Neural progenitor cell (in vitro differentiated cells): ENCODE measurements at regions not wholly inside any gene's neighbourhood (a gene's known extent, or its start where the extent isn't known, plus 50 kb on each side); places are given as distances from the start of the nearest gene placed in this dataset.

Source experiments
- DNase-seq: peaks from one replicate; pipeline ENCODE4 v3.0.0-alpha.2; 2016; ENCODE audit warnings: low spot score
- H2AFZ ChIP-seq: fragments of 200-600 bp; sonication (generic); replicated peaks from 2 replicates; pipeline ENCODE4 v1.6.1; 2016; ENCODE audit warnings: antibody characterized with exemption
- H3F3A ChIP-seq: fragments of 200-600 bp; sonication (generic); 2 replicates; pipeline ENCODE4 v1.6.1; 2016; ENCODE audit warnings: antibody characterized with exemption, low read depth
- H3K27ac ChIP-seq: fragments of 200-600 bp; sonication (generic); 2 replicates; pipeline ENCODE4 v1.5.1; 2016; ENCODE audit warnings: mild to moderate bottlenecking
- H3K27me3 ChIP-seq: fragments of 200-600 bp; sonication (generic); 2 replicates; pipeline ENCODE4 v1.6.1; 2016; ENCODE audit warnings: mild to moderate bottlenecking, moderate library complexity
- H3K36me3 ChIP-seq: fragments of 200-600 bp; sonication (generic); 2 replicates; pipeline ENCODE4 v1.5.1; 2016
- H3K4me1 ChIP-seq: fragments of 200-600 bp; sonication (generic); 2 replicates; pipeline ENCODE4 v1.6.1; 2016; ENCODE audit warnings: mixed run types
- H3K4me2 ChIP-seq: fragments of 200-600 bp; sonication (generic); 2 replicates; pipeline ENCODE4 v1.6.1; 2016
- H3K4me3 ChIP-seq: fragments of 200-600 bp; sonication (generic); 2 replicates; pipeline ENCODE4 v1.5.1; 2016
- H3K79me2 ChIP-seq: fragments of 200-600 bp; sonication (generic); 2 replicates; pipeline ENCODE4 v1.6.1; 2016; ENCODE audit warnings: low read depth
- H3K9ac ChIP-seq: fragments of 200-600 bp; sonication (generic); 2 replicates; pipeline ENCODE4 v1.6.1; 2016
- H3K9me3 ChIP-seq: fragments of 200-600 bp; sonication (generic); 2 replicates; pipeline ENCODE4 v1.5.1; 2016; ENCODE audit warnings: low read depth
- H4K20me1 ChIP-seq: fragments of 200-600 bp; sonication (generic); 2 replicates; pipeline ENCODE4 v1.6.1; 2016; ENCODE audit warnings: low read depth
- H3K27ac Mint-ChIP-seq: 3 replicates; pipeline ENCODE4 v1.8.0; 2021; ENCODE audit warnings: mixed read lengths
- H3K27me3 Mint-ChIP-seq: 2 replicates; pipeline ENCODE4 v1.8.0; 2022; ENCODE audit warnings: low read depth, mild to moderate bottlenecking, inconsistent platforms, moderate library complexity, mixed read lengths; ENCODE audit not compliant: insufficient read depth
- H3K36me3 Mint-ChIP-seq: 3 replicates; pipeline ENCODE4 v1.8.0; 2021; ENCODE audit warnings: mixed read lengths
- H3K4me1 Mint-ChIP-seq: 3 replicates; pipeline ENCODE4 v1.8.0; 2021; ENCODE audit warnings: mixed read lengths
- H3K4me3 Mint-ChIP-seq: 3 replicates; pipeline ENCODE4 v1.8.0; 2021; ENCODE audit warnings: mild to moderate bottlenecking, moderate library complexity, mixed read lengths
- H3K9me3 Mint-ChIP-seq: 3 replicates; pipeline ENCODE4 v1.8.0; 2020; ENCODE audit warnings: mixed read lengths
- EZH2 ChIP-seq: fragments of 200-600 bp; sonication (generic); IDR thresholded peaks from 2 replicates; pipeline ENCODE4 v1.6.1; 2017; ENCODE audit warnings: antibody characterized with exemption, mild to moderate bottlenecking, moderate library complexity
- EZH2phosphoT487 ChIP-seq: fragments of 200-600 bp; sonication (generic); IDR thresholded peaks from 2 replicates; pipeline ENCODE4 v1.6.1; 2017; ENCODE audit warnings: antibody characterized with exemption
- TF ChIP-seq, protein P1 (sequence below): fragments of 200-600 bp; sonication (generic); IDR thresholded peaks from 2 replicates; pipeline ENCODE4 v1.5.1; 2017; ENCODE audit warnings: antibody characterized with exemption, mild to moderate bottlenecking

DNA sequence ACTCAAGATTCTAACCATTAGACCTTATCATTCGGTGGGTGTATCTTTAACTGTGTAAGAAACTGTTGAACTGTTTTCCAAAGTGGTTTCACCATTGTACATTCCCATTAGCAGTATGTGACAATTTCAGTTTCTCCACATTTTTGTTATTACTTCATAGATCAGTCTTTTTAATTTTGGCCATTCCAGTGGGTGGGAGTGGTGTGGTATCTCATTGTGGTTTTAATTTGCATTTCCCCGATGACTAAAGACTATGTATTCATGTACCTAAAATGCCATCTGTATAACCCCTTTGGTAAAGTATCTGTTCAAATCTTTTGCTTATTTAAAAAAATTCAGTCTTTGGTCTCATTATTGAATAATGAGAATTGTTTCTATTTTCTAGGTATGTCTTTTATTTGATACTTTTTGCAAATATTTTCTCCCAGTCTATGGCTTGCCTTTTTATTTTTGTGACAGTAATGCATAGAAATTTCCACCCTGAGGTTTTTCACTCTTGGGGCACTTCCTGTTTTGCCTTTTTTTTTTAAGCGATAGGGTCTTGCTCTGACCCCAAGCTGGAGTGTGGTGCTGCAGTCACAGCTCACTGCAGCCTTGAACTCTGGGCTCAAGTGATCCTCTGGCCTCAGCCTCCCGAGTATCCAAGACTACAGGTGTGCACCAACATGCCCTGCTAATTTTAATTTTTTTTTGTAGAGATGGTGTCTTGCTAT lies 141.1 kb upstream of the ITGB1 start:
- H3K36me3 ChIP-seq, result no peaks in the 10 kb centered on the region
- H3K4me3 Mint-ChIP-seq, result no peak overlapping the region
- no peak for TF ChIP-seq EZH2phosphoT487
- no peak for TF ChIP-seq EZH2
- TF ChIP-seq, protein P1, sequence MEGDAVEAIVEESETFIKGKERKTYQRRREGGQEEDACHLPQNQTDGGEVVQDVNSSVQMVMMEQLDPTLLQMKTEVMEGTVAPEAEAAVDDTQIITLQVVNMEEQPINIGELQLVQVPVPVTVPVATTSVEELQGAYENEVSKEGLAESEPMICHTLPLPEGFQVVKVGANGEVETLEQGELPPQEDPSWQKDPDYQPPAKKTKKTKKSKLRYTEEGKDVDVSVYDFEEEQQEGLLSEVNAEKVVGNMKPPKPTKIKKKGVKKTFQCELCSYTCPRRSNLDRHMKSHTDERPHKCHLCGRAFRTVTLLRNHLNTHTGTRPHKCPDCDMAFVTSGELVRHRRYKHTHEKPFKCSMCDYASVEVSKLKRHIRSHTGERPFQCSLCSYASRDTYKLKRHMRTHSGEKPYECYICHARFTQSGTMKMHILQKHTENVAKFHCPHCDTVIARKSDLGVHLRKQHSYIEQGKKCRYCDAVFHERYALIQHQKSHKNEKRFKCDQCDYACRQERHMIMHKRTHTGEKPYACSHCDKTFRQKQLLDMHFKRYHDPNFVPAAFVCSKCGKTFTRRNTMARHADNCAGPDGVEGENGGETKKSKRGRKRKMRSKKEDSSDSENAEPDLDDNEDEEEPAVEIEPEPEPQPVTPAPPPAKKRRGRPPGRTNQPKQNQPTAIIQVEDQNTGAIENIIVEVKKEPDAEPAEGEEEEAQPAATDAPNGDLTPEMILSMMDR, result no peak
- no peak for DNase-seq
- H3K27ac ChIP-seq, result no peak overlapping the region
- no peaks in the 10 kb centered on the region for H3F3A ChIP-seq
- no peak overlapping the region for H3K27ac Mint-ChIP-seq
- H4K20me1 ChIP-seq, result no peaks in the 10 kb centered on the region
- no peaks in the 10 kb centered on the region for H3K4me1 Mint-ChIP-seq
- H3K27me3 Mint-ChIP-seq, result peaks cover 2% of the 10 kb centered on the region
- H2AFZ ChIP-seq, result no peak overlapping the region
- peaks cover 8% of the 10 kb centered on the region for H3K4me1 ChIP-seq
- H3K9me3 Mint-ChIP-seq, result peaks cover 15% of the 10 kb centered on the region
- H3K4me2 ChIP-seq, result no peak overlapping the region
- H3K9me3 ChIP-seq, result peaks cover 6% of the 10 kb centered on the region
- H3K9ac ChIP-seq, result no peak overlapping the region
- peaks cover 3% of the 10 kb centered on the region for H3K36me3 Mint-ChIP-seq
- H3K27me3 ChIP-seq, result no peaks in the 10 kb centered on the region
- H3K79me2 ChIP-seq, result no peaks in the 10 kb centered on the region
- no peak overlapping the region for H3K4me3 ChIP-seq

DNA sequence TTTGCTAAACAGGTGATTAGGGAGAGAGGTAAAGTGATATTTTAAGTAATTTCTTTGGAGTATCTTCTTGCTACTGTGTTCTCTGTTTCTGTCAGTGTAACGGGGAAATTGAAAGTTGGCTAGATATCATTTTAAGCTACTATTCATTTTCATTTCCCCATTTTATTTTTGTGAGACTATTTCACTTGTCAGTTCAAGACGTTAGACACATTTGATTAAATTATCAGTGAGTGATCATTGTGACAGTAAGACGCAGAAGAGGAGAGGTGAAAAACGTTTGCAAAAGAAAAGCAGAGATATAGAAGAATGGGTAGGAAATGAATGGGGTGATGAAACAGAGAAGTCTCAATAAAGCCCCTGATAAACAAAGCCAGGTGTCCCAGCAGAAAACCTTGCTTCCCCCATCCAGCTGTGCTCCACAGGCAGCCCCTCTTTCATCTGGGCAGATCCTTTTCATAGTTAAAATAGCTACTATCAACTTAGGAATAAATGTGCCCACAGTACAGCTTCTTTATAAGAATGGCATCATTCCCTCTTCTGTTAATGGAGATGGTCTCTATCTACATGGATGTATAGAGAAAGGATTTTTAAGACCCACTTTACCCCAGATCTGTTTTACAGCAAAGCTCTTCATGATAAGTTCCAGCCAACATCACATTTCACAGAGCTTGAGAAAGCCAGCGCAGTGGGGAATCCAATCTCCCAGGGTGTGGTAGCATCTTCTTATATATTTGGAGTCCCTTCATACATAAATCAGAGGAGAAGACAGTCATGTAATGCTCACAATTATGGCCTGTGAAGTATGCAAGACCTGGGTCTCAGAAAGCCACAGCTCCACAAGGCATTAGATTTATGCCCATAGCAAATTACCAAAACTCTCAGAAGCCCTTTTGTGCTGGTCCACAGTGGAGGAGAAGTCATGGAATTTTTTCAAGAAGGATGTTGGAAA lies 138.1 kb upstream of the ITGB1 start:
- H3K27ac Mint-ChIP-seq, result no peak overlapping the region
- H3K36me3 Mint-ChIP-seq, result peaks cover 3% of the 10 kb centered on the region
- DNase-seq, result no peak

DNA sequence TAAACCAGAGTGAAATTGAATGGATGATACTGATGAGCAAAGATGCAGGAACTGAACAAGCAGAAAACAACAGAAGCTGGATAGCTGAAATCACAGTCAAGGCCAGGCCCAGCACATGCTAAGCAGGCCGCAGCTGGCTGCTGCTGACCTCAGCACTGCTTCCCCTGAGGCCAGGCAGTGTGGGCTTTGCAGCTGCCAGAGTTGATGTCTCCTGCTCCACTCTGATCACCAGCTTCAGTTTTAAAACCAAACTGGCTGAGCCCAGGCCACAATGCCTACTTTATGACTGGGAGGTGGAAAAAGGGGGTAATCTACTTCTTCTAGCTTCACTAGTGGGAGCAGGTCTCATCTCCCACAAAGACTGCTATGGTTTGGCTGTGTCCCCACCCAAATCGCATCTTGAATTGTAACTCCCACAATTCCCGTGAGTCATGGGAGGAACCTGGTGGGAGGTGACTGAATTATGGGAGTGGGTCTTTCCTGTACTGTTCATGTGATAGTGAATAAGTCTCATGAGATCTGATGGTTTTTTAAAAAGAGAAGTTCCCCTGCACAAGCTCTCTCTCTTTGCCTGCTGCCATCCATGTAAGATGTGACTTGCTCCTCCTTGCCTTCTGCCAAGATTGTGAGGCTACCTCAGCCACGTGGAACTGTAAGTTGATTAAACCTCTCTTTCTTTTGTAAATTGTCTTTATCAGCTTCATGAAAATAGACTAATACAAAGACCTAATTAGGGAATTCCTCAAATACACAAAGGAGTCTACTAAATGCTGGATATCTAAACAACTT lies 136.4 kb upstream of the ITGB1 start:
- Histone ChIP-seq H3K4me1 (peaks cover 8% of the 10 kb centered on the region), H3K4me2 (no peak overlapping the region), H4K20me1 (no peaks in the 10 kb centered on the region), H3K4me3 (no peak overlapping the region), H3K27ac (no peak overlapping the region), H2AFZ (no peak overlapping the region), H3K9me3 (peaks cover 6% of the 10 kb centered on the region), H3F3A (no peaks in the 10 kb centered on the region), H3K9ac (no peak overlapping the region), H3K27me3 (no peaks in the 10 kb centered on the region), H3K36me3 (no peaks in the 10 kb centered on the region), H3K79me2 (no peaks in the 10 kb centered on the region)
- Mint-ChIP-seq H3K4me1 (no peaks in the 10 kb centered on the region), H3K9me3 (peaks cover 15% of the 10 kb centered on the region), H3K27ac (no peak overlapping the region), H3K27me3 (peaks cover 2% of the 10 kb centered on the region), H3K36me3 (peaks cover 3% of the 10 kb centered on the region), H3K4me3 (no peak overlapping the region)
- no peak for TF ChIP-seq EZH2
- TF ChIP-seq, protein P1, result no peak
- TF ChIP-seq EZH2phosphoT487, result no peak
- no peak for DNase-seq

More for the DNA sequence above, 138.1 kb upstream of the ITGB1 start:
- Mint-ChIP-seq H3K27me3 (peaks cover 4% of the 10 kb centered on the region), H3K4me3 (no peak overlapping the region), H3K9me3 (peaks cover 15% of the 10 kb centered on the region), H3K4me1 (no peaks in the 10 kb centered on the region)
- Histone ChIP-seq H3K4me3 (no peak overlapping the region), H3F3A (no peaks in the 10 kb centered on the region), H3K4me2 (no peak overlapping the region), H3K9ac (no peak overlapping the region), H2AFZ (no peak overlapping the region), H4K20me1 (no peaks in the 10 kb centered on the region), H3K9me3 (peaks cover 6% of the 10 kb centered on the region), H3K27me3 (no peaks in the 10 kb centered on the region), H3K4me1 (peaks cover 8% of the 10 kb centered on the region), H3K36me3 (no peaks in the 10 kb centered on the region), H3K27ac (no peak overlapping the region), H3K79me2 (no peaks in the 10 kb centered on the region)
- no peak for TF ChIP-seq EZH2phosphoT487
- TF ChIP-seq EZH2, result no peak
- TF ChIP-seq, protein P1, result no peak
